Ovary (tissue), 7 donors: ENCODE measurements at regions not wholly inside any gene's neighbourhood (a gene's known extent, or its start where the extent isn't known, plus 50 kb on each side); places are given as distances from the start of the nearest gene placed in this dataset.

Experiments
- DNase-seq, 5 donors: peaks; one replicate each; pipeline ENCODE4 v3.0.0-alpha.2; 2019 to 2020
- H3K27ac ChIP-seq, 2 donors: fragments of 200-600 bp; one replicate each; pipeline versions ENCODE4 v1.5.1 to v1.8.0; 2019 to 2022
- H3K27me3 ChIP-seq: fragments of 200-600 bp; one replicate; pipeline ENCODE4 v1.8.0; 2022
- H3K36me3 ChIP-seq: fragments of 200-600 bp; sonication (generic); one replicate; pipeline ENCODE4 v1.5.1; 2019
- H3K4me1 ChIP-seq: one replicate; pipeline ENCODE4 v1.8.1; 2013; ENCODE audit warnings: mild to moderate bottlenecking, moderate library complexity; ENCODE audit not compliant: insufficient read depth
- H3K4me3 ChIP-seq: fragments of 200-600 bp; sonication (generic); one replicate; pipeline ENCODE4 v1.5.1; 2017
- H3K9me3 ChIP-seq, 2 donors: fragments of 200-600 bp in 1 of 2; sonication (generic) in 1 of 2; one replicate each; pipeline versions ENCODE4 v1.5.1 to v1.8.1; 2013 to 2019; ENCODE audit warnings: mild to moderate bottlenecking in 1 of 2, moderate library complexity in 1 of 2
- CTCF ChIP-seq, 3 donors: fragments of 450-650 bp in 2 of 3; fragments of 200-600 bp in 1 of 3; IDR thresholded peaks; one replicate each; pipeline versions ENCODE4 v1.5.1 to v1.8.0; 2016 to 2022; ENCODE audit warnings: antibody characterized with exemption in 3 of 3, mild to moderate bottlenecking in 1 of 3
- EP300 ChIP-seq: sonication (generic); formaldehyde crosslinking; IDR thresholded peaks from one replicate; pipeline ENCODE4 v1.6.1; 2017; ENCODE audit warnings: antibody characterized with exemption
- POLR2A ChIP-seq: fragments of 450-650 bp; IDR thresholded peaks from one replicate; pipeline ENCODE4 v1.6.1; 2017; ENCODE audit warnings: antibody characterized with exemption, mild to moderate bottlenecking, moderate library complexity
- WGBS, 3 donors: extraction: QIAGEN DNeasy Blood & Tissue Kit in 1 of 3; methylation state at CpG; one replicate each; pipeline versions ENCODE4 v1.1.5 to v1.1.7; 2013 to 2017; 5-methylcytosine and 5-hydroxymethylcytosine counted together
- intact Hi-C, 4 donors: fragments of 100-400 bp; cut with DNase I; formaldehyde crosslinking; loops; one replicate each; pipeline versions ENCODE4 v1.11.0 to v1.15.1; 2022 to 2023
- donor health status: DM: no; HTN: no; CAD: no; lungs with moderate emphysema.
- donor health status: DM: no; HTN: no; CAD: no.
- donor health status: Bipolar disorder and iron deficiency.
- donor health status: DM: no; HTN: no; CAD: no.
- donor health status: DM: yes; HTN: yes; CAD: no.

DNA sequence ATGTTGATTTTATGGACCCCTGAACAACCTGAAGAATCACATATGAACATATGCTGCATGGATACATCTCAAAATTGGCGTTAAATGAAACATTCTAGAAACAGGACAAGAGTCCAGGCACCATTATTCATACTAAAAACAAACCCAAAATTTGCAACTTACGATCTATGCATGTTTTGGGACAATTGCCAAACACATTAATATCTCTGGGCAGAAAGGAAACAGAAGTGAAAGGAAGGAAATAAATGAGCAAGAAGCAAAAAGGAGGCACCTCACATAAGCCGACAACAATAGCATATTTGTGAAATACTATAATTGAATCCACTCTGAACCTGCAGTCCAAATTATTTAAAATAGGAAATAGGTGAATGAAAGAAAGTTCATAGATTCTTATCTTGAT lies 1505.3 kb downstream of the AACS start:
- Histone ChIP-seq H3K27ac (no peak overlapping the region), H3K9me3 (no peaks in the 10 kb centered on the region), H3K36me3 (no peaks in the 10 kb centered on the region), H3K27me3 (no peaks in the 10 kb centered on the region), H3K4me1 (no peaks in the 10 kb centered on the region), H3K4me3 (no peak overlapping the region)
- whole genome bisulfite sequencing, 3 donors, result 50 to 57% (median 54%) methylated on average over 3 of the region's 3 CpGs
- TF ChIP-seq POLR2A (no peak), CTCF (IDR thresholded peaks at IDR 0.05) (no peak), EP300 (no peak)
- DNase-seq, result no peak
- intact Hi-C loops, result no loop called here

DNA sequence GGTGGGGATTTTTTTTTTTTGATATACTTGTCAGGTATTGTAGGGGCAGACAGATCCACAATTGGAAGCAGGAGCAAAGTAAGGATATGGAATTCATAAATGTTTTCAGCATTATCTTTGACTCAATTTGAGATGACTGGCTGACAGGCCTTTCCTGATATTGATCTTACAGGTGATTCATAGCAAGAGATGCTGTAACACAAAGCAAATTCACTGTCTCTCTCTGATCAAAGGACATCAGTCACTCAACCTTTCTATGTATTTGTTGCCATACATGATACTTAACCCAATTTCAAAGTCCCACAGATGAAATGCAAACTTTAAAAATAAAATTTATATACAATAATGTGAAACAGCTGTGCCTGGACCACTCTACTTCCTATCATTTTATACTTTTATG lies 1506.9 kb downstream of the AACS start:
- Histone ChIP-seq H3K36me3 (no peaks in the 10 kb centered on the region), H3K27ac (no peak overlapping the region), H3K4me3 (no peak overlapping the region), H3K9me3 (no peaks in the 10 kb centered on the region), H3K4me1 (no peaks in the 10 kb centered on the region), H3K27me3 (no peaks in the 10 kb centered on the region)
- no peak for TF ChIP-seq EP300
- no peak for TF ChIP-seq CTCF (IDR thresholded peaks at IDR 0.05)
- TF ChIP-seq POLR2A, result no peak
- no peak for DNase-seq
- intact Hi-C loops, result no loop called here

GRCh38 chr12:126581655-126582054 lies 1516.4 kb downstream of the AACS start:
- Histone ChIP-seq H3K27ac (no peak overlapping the region), H3K27me3 (no peaks in the 10 kb centered on the region), H3K36me3 (no peaks in the 10 kb centered on the region), H3K4me1 (no peaks in the 10 kb centered on the region), H3K4me3 (no peak overlapping the region), H3K9me3 (no peaks in the 10 kb centered on the region)
- DNase-seq, result no peak
- intact Hi-C loops, result no loop called here
- no peak for TF ChIP-seq POLR2A

DNA sequence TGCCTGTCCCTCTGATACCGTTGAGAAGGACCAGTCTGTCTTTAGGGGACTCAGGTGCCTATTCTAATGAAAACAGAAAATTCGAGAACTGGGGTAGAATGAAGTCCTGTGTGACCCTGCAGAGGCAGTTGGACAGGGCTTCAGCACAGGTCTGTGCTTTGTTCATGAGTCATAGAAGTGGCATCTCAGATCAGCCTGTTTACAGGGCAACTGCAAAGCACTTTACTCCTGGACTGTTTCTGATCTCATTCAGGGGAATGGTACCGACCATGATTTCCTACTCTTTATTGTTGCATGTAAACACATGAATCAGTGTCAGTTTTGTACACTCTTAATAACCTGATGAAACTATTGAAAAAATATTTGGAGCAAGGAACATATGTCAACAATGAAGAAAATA lies 1517.0 kb downstream of the AACS start:
- intact Hi-C loops, result no loop called here
- no peak overlapping the region for H3K4me3 ChIP-seq
- no peaks in the 10 kb centered on the region for H3K9me3 ChIP-seq
- H3K36me3 ChIP-seq, result no peaks in the 10 kb centered on the region
- H3K4me1 ChIP-seq, result no peaks in the 10 kb centered on the region
- 51 to 67% (median 52%) methylated on average over 3 of the region's 3 CpGs for WGBS, 3 donors
- no peak for TF ChIP-seq EP300
- TF ChIP-seq POLR2A, result no peak
- no peak for TF ChIP-seq CTCF (IDR thresholded peaks at IDR 0.05)
- DNase-seq, result no peak
- H3K27me3 ChIP-seq, result no peaks in the 10 kb centered on the region
- no peak overlapping the region for H3K27ac ChIP-seq

GRCh38 chr12:126588586-126589249 lies 1523.5 kb downstream of the AACS start:
- H3K4me1 ChIP-seq, result no peaks in the 10 kb centered on the region
- no peak overlapping the region for H3K27ac ChIP-seq
- DNase-seq, result no peak
- intact Hi-C loops, result no loop called here
- H3K4me3 ChIP-seq, result no peak overlapping the region
- no peak for TF ChIP-seq CTCF (IDR thresholded peaks at IDR 0.05)
- TF ChIP-seq EP300, result no peak
- no peak for TF ChIP-seq POLR2A
- H3K27me3 ChIP-seq, result no peaks in the 10 kb centered on the region
- H3K36me3 ChIP-seq, result no peaks in the 10 kb centered on the region
- H3K9me3 ChIP-seq, result no peaks in the 10 kb centered on the region
- 73 to 81% (median 77%) methylated on average over 8 of the region's 8 CpGs for WGBS, 3 donors
